H9 (cell line): ENCODE measurements at regions not wholly inside any gene's neighbourhood (a gene's known extent, or its start where the extent isn't known, plus 50 kb on each side); places are given as distances from the start of the nearest gene placed in this dataset.

Experiments used
- DNase-seq: peaks from one replicate; pipeline ENCODE4 v3.0.0-alpha.2; 2017
- H2AFZ ChIP-seq: one replicate; pipeline ENCODE4 v1.6.1; 2013; ENCODE audit warnings: mild to moderate bottlenecking, low read length, control low read depth, moderate library complexity
- H2AK5ac ChIP-seq: 2 replicates; pipeline ENCODE4 v1.6.1; 2013; ENCODE audit warnings: low read length, control low read depth, mixed read lengths; ENCODE audit not compliant: insufficient read length
- H2BK120ac ChIP-seq: one replicate; pipeline ENCODE4 v1.6.1; 2013; ENCODE audit warnings: low read depth, mild to moderate bottlenecking, low read length, control low read depth, inconsistent platforms; ENCODE audit not compliant: poor library complexity, severe bottlenecking
- H2BK12ac ChIP-seq: 2 replicates; pipeline ENCODE4 v1.6.1; 2013; ENCODE audit warnings: low read length, control low read depth, mixed read lengths, low read depth; ENCODE audit not compliant: insufficient read length
- H2BK15ac ChIP-seq: 2 replicates; pipeline ENCODE4 v1.6.1; 2013; ENCODE audit warnings: low read depth, low read length, control low read depth
- H2BK20ac ChIP-seq: one replicate; pipeline ENCODE4 v1.6.1; 2013; ENCODE audit warnings: low read depth, mild to moderate bottlenecking, low read length, control low read depth, inconsistent platforms; ENCODE audit not compliant: poor library complexity, severe bottlenecking
- H2BK5ac ChIP-seq: 2 replicates; pipeline ENCODE4 v1.6.1; 2013; ENCODE audit warnings: low read length, control low read depth, mixed read lengths; ENCODE audit not compliant: insufficient read length
- H3K14ac ChIP-seq: 2 replicates; pipeline ENCODE4 v1.6.1; 2013; ENCODE audit warnings: low read length, control low read depth; ENCODE audit not compliant: insufficient read depth
- H3K18ac ChIP-seq: 2 replicates; pipeline ENCODE4 v1.6.1; 2013; ENCODE audit warnings: low read depth, mild to moderate bottlenecking, mixed read lengths, low read length, control low read depth; ENCODE audit not compliant: insufficient read length
- H3K23ac ChIP-seq: 2 replicates; pipeline ENCODE4 v1.6.1; 2013; ENCODE audit warnings: low read length, control low read depth, mixed read lengths, low read depth; ENCODE audit not compliant: insufficient read length
- H3K23me2 ChIP-seq: 2 replicates; pipeline ENCODE4 v1.6.1; 2013; ENCODE audit warnings: low read depth, mild to moderate bottlenecking, mixed read lengths, low read length, control low read depth; ENCODE audit not compliant: insufficient read length, poor library complexity, severe bottlenecking
- H3K27ac ChIP-seq: 2 replicates; pipeline ENCODE4 v1.5.1; 2013; ENCODE audit warnings: low read length, control low read depth, mixed read lengths, low read depth; ENCODE audit not compliant: insufficient read length
- H3K27me3 ChIP-seq: 2 replicates; pipeline ENCODE4 v1.6.1; 2013; ENCODE audit warnings: low read length, control low read depth, inconsistent platforms; ENCODE audit not compliant: insufficient read depth
- H3K4ac ChIP-seq: 2 replicates; pipeline ENCODE4 v1.6.1; 2013; ENCODE audit warnings: low read depth, mild to moderate bottlenecking, control low read depth, inconsistent platforms, low read length, moderate library complexity
- H3K4me1 ChIP-seq: 2 replicates; pipeline ENCODE4 v1.6.1; 2013; ENCODE audit warnings: low read length, control low read depth, inconsistent platforms; ENCODE audit not compliant: insufficient read depth
- H3K4me2 ChIP-seq: 2 replicates; pipeline ENCODE4 v1.6.1; 2013; ENCODE audit warnings: low read length, control low read depth, mixed read lengths; ENCODE audit not compliant: insufficient read length, insufficient read depth
- H3K56ac ChIP-seq: 2 replicates; pipeline ENCODE4 v1.6.1; 2013; ENCODE audit warnings: low read depth, mild to moderate bottlenecking, mixed read lengths, low read length, control low read depth; ENCODE audit not compliant: insufficient read length
- H3K79me1 ChIP-seq: 2 replicates; pipeline ENCODE4 v1.6.1; 2013; ENCODE audit warnings: low read depth, mild to moderate bottlenecking, moderate library complexity, low read length, control low read depth, inconsistent platforms; ENCODE audit not compliant: insufficient read depth, poor library complexity, severe bottlenecking
- H3K79me2 ChIP-seq: 2 replicates; pipeline ENCODE4 v1.6.1; 2013; ENCODE audit warnings: low read length, control low read depth, inconsistent platforms; ENCODE audit not compliant: insufficient read depth
- H3K9ac ChIP-seq: 2 replicates; pipeline ENCODE4 v1.6.1; 2013; ENCODE audit warnings: low read length, control low read depth, mixed read lengths; ENCODE audit not compliant: insufficient read length; ENCODE audit errors: extremely low read depth
- H3K9me3 ChIP-seq: one replicate; pipeline ENCODE4 v1.6.1; 2013; ENCODE audit warnings: low read depth, low read length, inconsistent platforms; ENCODE audit not compliant: control insufficient read depth
- H3T11ph ChIP-seq: one replicate; pipeline ENCODE4 v1.6.1; 2013; ENCODE audit warnings: mild to moderate bottlenecking, low read length, control low read depth, inconsistent platforms
- H4K20me1 ChIP-seq: one replicate; pipeline ENCODE4 v1.6.1; 2013; ENCODE audit not compliant: control insufficient read depth, insufficient read length, insufficient read depth
- H4K5ac ChIP-seq: 2 replicates; pipeline ENCODE4 v1.6.1; 2013; ENCODE audit warnings: low read depth, mild to moderate bottlenecking, mixed read lengths, low read length, control low read depth; ENCODE audit not compliant: insufficient read length
- H4K8ac ChIP-seq: replicated peaks from 2 replicates; pipeline ENCODE4 v1.6.1; 2013; ENCODE audit warnings: low read length, control low read depth, mixed read lengths, low read depth; ENCODE audit not compliant: insufficient read length
- H4K91ac ChIP-seq: 2 replicates; pipeline ENCODE4 v1.6.1; 2013; ENCODE audit warnings: low read depth, mild to moderate bottlenecking, moderate library complexity, mixed read lengths, low read length, control low read depth; ENCODE audit not compliant: insufficient read length
- H3K27ac Mint-ChIP-seq, 3 experiments: 2 replicates in 2 of 3; 3 replicates in 1 of 3; pipeline ENCODE4 v1.8.0; 2020 to 2021; ENCODE audit warnings: mixed read lengths in 3 of 3, mild to moderate bottlenecking in 1 of 3, moderate library complexity in 1 of 3
- H3K27me3 Mint-ChIP-seq: 2 replicates; pipeline ENCODE4 v1.8.0; 2021; ENCODE audit warnings: low read depth, mild to moderate bottlenecking, moderate library complexity, mixed read lengths
- H3K36me3 Mint-ChIP-seq, 3 experiments: 2 replicates in 2 of 3; 3 replicates in 1 of 3; pipeline ENCODE4 v1.8.0; 2020 to 2021; ENCODE audit warnings: low read depth in 3 of 3, mixed read lengths in 3 of 3; ENCODE audit not compliant: insufficient read depth in 1 of 3
- H3K4me1 Mint-ChIP-seq, 2 experiments: 2 replicates each; pipeline ENCODE4 v1.8.0; 2020; ENCODE audit warnings: mixed read lengths in 2 of 2
- H3K4me3 Mint-ChIP-seq, 2 experiments: 2 replicates in 1 of 2; 3 replicates in 1 of 2; pipeline ENCODE4 v1.8.0; 2020 to 2021; ENCODE audit warnings: mild to moderate bottlenecking in 2 of 2, mixed read lengths in 2 of 2, moderate library complexity in 1 of 2
- H3K9me3 Mint-ChIP-seq, 2 experiments: 2 replicates in 1 of 2; 3 replicates in 1 of 2; pipeline ENCODE4 v1.8.0; 2020; ENCODE audit warnings: mild to moderate bottlenecking in 2 of 2, mixed read lengths in 2 of 2, moderate library complexity in 1 of 2
- CTCF ChIP-seq: fragments of 200-600 bp; sonication (generic); conservative IDR thresholded peaks from 3 replicates; pipeline ENCODE4 v1.8.0; 2021; ENCODE audit warnings: antibody characterized with exemption, mild to moderate bottlenecking
- WGBS: extraction: QIAGEN DNeasy Blood & Tissue Kit; methylation state at CpG from one replicate; pipeline ENCODE4 v1.1.7; 2013; ENCODE audit warnings: missing lambda C conversion rate, low lambda C conversion rate, mixed read lengths; ENCODE audit not compliant: insufficient read length; ENCODE audit errors: extremely low coverage; 5-methylcytosine and 5-hydroxymethylcytosine counted together

GRCh38 chr18:22666411-22666940 is 248.8 kb upstream of the CTAGE1 start:
- Histone ChIP-seq H3K18ac (no peak overlapping the region), H3K27ac (no peak overlapping the region), H2AFZ (no peak overlapping the region), H3K79me2 (no peaks in the 10 kb centered on the region), H3K14ac (no peak overlapping the region), H2BK20ac (no peak overlapping the region), H4K91ac (no peak overlapping the region), H2BK120ac (no peak overlapping the region), H3K23me2 (no peaks in the 10 kb centered on the region), H3K4me2 (no peak overlapping the region), H2BK12ac (no peak overlapping the region), H3T11ph (no peak overlapping the region), H2BK15ac (no peak overlapping the region), H3K4ac (no peak overlapping the region), H3K79me1 (no peaks in the 10 kb centered on the region), H3K4me1 (no peaks in the 10 kb centered on the region), H4K8ac (no peak overlapping the region), H3K27me3 (no peaks in the 10 kb centered on the region), H2BK5ac (no peak overlapping the region), H3K23ac (no peak overlapping the region), H3K56ac (no peak overlapping the region), H4K5ac (no peak overlapping the region), H2AK5ac (no peak overlapping the region), H4K20me1 (no peaks in the 10 kb centered on the region), H3K9ac (no peak overlapping the region), H3K9me3 (no peaks in the 10 kb centered on the region)
- Mint-ChIP-seq H3K27me3 (peaks cover 1% of the 10 kb centered on the region), H3K9me3 (peaks cover 31 to 32% of the 10 kb centered on the region in 2 experiments), H3K4me1 (no peaks in the 10 kb centered on the region), H3K27ac (no peak overlapping the region), H3K4me3 (no peak overlapping the region), H3K36me3 (peaks cover 0 to 14% (median 4%) of the 10 kb centered on the region in 3 experiments; a peak in 2 of 7 replicates)
- DNase-seq = no peak
- no CpG with 5 or more reads among the region's 4 CpGs for WGBS
- no peak for TF ChIP-seq CTCF
